Sigmoid colon (tissue), 4 donors: ENCODE measurements at regions not wholly inside any gene's neighbourhood (a gene's known extent, or its start where the extent isn't known, plus 50 kb on each side); places are given as distances from the start of the nearest gene placed in this dataset.

Experiments used
- EP300 ChIP-seq, 4 donors: sonication (generic); formaldehyde crosslinking; IDR thresholded peaks; one replicate each; pipeline ENCODE4 v1.6.1; 2017; ENCODE audit warnings: antibody characterized with exemption in 4 of 4
- POLR2A ChIP-seq, 2 donors: fragments of 450-650 bp; IDR thresholded peaks; one replicate each; pipeline ENCODE4 v1.6.1; 2016; ENCODE audit warnings: antibody characterized with exemption in 2 of 2, mild to moderate bottlenecking in 2 of 2, moderate library complexity in 2 of 2
- TF ChIP-seq, protein P1 (sequence below), 4 experiments: fragments of 450-650 bp in 3 of 4; fragments of 200-600 bp in 1 of 4; IDR thresholded peaks; one replicate each; pipeline ENCODE4 v1.5.1; 2016 to 2019; ENCODE audit warnings: antibody characterized with exemption in 4 of 4, mild to moderate bottlenecking in 3 of 4, moderate library complexity in 2 of 4

DNA sequence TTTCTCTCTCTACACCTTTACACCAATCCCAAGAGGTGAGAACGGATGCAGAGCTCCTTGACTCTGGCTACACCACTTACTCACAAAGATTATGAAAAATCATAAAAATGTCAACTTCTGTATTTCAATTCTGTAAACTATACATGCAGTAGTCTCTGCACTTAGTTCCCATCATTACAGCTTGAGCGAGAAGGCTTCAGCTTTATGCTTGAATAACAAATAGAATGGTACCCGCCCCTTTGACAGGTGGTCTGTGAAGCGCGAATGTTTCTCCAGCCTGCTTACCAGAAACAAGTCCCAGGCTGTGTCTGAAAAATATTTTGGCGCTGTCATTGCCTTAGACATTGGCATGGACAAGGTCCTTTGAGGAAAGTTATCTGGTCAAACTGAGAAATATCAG, 562.4 kb upstream of the CLINT1 start:
- TF ChIP-seq POLR2A (IDR thresholded peaks at IDR 0.05) (no peak), EP300 (IDR thresholded peaks at IDR 0.05) (no peak)
- TF ChIP-seq, protein P1, sequence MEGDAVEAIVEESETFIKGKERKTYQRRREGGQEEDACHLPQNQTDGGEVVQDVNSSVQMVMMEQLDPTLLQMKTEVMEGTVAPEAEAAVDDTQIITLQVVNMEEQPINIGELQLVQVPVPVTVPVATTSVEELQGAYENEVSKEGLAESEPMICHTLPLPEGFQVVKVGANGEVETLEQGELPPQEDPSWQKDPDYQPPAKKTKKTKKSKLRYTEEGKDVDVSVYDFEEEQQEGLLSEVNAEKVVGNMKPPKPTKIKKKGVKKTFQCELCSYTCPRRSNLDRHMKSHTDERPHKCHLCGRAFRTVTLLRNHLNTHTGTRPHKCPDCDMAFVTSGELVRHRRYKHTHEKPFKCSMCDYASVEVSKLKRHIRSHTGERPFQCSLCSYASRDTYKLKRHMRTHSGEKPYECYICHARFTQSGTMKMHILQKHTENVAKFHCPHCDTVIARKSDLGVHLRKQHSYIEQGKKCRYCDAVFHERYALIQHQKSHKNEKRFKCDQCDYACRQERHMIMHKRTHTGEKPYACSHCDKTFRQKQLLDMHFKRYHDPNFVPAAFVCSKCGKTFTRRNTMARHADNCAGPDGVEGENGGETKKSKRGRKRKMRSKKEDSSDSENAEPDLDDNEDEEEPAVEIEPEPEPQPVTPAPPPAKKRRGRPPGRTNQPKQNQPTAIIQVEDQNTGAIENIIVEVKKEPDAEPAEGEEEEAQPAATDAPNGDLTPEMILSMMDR (IDR thresholded peaks at IDR 0.05), result no peak
